GM21367 (cell line): ENCODE measurements at regions not wholly inside any gene's neighbourhood (a gene's known extent, or its start where the extent isn't known, plus 50 kb on each side); places are given as distances from the start of the nearest gene placed in this dataset.

Experiments
- ATAC-seq: cut with Tn5 transposase; IDR thresholded peaks from one replicate; pipeline ENCODE4 v1.9.1; 2021; ENCODE audit not compliant: unreplicated experiment

DNA sequence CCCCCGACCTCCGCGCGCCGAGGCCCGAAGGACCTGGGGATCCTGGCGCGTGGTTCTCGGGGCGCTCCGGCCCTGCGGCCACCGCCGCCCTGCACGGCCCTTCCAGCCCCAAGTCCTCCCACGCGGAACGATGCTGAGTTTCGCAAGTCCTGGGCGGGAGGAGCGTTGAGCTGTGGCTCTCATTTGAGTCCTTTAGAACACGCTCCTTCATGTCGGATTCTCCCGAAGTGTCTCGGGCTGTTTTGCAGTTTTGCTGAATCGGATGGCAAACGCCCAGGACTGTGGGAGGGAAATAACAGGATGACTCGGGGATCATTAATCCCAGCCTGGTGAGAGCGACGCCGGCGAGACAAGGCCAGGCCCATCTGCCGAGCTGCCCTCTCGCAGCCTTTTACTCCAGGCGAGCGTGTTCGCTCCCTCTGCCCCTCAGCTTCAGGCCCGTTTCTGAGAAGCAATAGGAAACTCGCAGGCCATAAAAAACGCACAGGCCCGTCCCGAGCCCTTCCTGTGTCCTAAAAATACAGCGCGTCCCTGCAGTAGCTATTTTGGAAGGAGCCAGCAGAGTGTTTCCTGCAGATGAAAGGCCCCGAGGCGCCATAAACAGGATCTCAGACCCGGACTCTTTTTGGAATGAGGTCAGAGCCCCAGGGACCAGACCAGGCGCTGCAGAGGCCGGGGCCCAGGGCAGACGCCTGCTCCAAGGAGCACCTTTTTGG is 153.5 kb downstream of the DLL1 start:
- ATAC-seq: no peak

DNA sequence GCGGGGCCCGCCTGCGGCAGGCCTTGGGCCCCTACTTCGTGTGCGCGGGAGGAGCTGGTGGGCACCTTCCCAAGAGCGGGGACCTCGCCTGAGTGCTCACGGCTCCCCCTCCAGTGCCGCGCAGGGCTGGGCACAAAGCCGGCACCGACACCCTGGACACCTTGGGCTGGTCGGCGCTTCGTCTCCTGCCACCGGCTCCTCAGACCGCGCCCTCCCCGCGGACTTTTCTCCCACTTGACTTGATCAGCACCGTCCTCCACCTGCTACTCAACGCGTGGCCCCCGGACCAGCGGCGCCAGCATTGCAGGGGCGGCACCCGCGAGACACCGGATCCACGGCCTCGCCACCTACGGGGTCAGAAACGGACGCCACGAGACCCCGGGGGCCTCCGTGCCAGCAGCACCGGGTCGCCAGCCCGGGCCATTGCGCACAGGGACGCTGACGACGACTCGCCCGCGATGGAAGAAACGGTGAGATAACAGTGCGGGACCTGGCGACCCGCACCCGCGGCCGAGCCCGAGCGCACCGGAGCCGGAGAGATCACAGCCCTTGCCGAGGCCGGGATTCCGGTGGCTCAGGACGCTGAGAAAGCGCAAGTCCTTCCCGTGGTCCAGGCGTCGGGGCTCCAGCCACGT is 154.2 kb downstream of the DLL1 start:
- ATAC-seq: no peak

DNA sequence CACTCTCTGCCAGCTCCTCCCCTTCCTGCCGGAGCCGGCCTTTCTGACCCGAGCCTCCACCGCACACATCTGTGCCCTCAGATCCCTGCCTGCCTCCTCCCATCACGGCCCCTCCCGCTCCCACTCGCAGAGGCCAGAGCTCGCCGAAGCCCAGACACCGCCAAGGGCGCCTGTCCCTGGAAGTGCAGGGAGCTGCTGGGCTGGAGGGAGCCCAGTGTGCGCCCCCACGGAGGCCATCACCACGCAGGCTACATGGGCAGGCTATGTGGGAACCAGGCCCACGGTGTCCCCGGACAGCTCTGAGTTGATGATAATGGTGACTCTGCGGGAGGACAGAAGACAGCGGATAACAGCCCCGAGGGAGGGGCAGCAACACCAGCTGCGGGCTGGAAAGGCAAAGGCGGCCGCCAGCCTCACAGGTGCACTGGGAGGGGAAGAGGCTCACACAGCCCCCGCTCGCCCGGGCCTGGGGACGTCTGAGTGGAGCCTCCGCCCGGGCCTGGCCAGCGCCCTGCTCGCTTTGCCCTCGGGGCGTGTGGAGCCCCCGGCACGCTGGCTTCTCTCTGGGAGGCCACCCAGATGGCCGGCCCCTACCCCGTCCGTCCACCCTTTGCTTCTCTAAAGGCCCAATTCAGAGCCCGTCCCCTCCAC is 154.9 kb downstream of the DLL1 start:
- ATAC-seq: no peak

DNA sequence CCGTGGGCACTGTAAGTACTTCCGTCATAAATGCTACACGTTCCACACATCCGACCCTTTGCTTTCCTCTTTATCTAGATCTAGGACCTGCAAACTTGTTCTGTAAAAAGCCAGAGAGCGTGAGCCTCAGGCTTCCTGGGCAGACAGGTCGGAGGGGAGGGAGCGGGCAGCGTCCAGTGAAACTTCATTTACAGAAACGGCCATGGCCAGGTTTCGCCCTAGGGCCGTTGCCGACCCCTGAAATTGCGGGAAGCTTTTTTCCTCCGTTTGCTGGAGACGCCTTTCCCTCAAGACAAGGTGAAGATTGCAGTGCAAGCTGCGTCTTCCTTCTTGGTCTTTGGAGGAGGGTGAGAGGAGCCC is 155.4 kb downstream of the DLL1 start:
- no peak for ATAC-seq

DNA sequence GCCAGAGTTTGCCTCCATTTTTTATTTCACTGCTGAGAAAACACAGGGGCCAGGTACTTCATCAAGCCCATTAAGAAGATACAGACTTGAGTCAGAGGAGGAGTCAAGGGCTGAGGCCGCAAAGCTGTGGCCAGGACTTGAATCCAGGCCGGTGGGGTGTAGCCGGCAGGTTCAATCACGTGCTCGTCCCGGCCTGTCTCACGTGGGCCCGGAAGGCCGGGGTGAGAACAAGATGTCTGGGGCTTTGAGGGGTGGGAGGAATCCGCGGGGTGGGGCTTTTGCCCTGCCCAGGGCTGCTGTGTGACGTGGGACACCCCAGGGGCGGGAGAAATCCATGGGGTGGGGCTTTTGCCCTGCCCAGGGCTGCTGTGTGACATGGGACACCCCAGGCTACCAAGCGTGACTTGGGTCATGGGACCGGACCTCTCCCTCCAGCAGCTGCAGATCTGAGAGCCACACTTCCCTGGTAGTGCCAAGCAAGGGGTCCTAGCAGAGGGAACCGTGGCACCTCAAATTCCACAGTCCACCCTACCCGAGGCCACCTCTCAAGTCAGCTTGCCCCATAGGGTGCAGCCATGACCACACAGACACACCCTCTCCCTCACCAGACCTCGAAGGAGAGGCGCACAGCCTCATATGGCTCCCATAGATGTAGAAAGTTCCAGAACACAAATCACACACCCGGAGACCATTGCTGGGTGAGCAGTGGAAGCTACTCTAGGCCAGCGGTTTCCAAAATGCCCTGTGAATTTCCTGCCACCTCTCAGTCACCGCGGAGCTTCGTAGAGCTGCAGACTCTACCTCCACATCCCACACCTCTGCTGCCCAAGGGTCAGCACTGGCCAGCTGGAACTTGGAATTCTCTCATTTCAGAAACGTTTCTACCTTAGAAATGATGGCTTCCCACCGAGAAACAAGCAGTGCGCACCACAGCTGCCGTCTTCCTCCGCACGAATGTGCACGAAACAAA is 156.1 kb downstream of the DLL1 start:
- no peak for ATAC-seq

DNA sequence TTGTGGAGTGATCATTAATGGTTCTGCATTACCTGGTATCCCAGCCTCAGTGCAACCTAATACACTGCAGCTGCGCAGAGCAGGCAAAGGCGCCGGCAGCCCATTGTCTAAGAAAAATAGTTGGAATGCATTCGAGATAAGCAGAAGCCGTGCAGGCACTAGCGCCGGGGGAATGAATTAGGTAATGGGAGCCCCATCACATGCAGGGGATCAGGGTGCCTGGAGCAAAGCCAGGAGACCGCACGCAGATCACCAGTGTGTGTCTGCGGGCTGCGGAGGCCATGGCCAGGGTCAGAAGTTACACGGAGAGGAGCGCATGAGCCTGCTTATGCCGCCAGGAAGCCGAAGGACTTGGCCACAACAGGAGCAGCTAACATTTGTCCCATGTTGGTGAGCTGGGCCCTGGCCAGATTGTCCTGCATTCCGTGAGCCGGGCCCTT is 156.8 kb downstream of the DLL1 start:
- ATAC-seq: no peak

DNA sequence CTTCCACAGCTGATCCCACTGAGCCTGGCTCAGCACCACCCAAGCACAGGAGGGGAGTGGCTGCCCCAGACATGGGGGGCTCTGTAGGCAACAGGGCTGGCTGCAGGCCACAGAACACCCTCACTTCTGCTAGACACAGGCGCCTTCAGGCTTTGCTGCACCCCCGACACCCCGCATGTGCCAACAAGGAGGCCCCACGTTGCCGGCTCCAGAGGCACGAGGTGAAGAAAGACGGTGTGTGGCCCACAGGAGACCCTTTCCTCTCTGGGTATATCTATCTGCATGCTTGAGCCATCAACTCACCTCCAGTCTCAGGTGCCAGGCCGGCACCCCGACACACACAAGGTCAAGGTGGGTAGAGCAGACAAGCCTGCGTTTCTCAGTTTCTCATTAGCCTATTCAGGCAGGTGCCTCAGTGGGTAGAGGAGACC is 158.3 kb downstream of the DLL1 start:
- ATAC-seq: no peak

DNA sequence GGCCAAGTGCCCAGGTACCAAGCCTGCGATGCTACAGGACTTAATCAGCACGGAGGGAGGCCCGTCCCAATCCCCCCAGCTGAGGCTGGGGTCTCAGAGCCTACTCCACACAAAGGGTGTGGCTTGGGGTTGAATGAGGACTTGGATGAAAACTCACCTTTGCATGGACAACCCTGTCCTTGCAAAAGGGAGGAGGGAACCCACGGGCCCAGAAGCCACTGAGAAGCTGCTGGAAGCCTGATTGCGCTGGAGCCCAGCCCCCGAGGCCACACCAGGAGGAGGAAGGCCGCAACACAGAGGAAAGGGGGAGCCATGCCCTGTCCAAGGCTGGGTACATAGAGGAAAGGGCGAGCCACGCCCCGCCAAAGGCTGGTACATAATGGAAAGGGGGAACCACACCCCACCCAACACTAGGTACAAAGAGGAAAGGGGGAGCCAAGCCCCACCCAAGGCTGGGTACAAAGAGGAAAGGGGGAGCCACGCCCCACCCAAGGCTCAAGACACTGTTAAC is 158.8 kb downstream of the DLL1 start:
- no peak for ATAC-seq

DNA sequence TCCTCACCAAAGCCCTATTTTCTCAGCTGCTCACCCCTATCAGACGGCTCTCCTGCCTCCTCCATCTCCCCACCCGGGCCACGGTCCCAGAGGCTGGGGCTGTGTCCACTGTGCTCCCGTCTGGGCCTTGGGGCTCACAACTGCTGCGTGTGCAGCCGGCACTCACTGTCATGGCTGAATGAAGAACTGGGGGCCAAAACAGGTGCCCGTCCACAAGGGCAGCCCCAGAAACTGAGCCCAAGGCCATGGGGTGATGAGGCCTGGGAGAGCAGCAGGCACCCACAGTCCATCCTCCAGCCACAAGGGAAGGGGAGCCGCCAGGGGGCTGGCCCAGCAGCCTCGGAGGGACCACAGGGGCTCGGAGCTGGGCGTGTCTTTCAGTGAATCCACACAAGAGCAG is 159.5 kb downstream of the DLL1 start:
- no peak for ATAC-seq

DNA sequence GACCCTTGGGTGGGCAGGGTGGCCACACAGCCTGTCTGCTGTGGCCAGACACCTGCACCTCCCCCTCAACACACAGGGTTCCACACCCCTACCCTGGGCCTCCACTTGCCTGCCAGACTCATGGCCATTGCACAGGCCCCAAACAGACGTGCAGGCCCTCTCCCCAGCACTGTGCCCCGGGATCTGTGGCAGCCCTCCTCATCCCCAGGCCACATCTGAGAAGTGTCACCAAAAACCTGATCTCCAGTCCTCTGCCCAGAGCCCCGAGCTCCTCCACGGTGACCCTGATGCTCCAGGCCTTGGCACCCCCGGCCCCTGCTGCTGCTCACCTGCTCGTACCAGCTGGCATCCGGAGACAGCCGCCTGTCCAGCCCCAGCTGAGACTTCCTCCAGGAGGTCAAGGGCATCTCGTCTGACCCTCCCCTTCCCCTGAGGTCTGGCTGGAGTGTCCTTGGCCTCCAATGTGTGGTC is 160.1 kb downstream of the DLL1 start:
- ATAC-seq: no peak

DNA sequence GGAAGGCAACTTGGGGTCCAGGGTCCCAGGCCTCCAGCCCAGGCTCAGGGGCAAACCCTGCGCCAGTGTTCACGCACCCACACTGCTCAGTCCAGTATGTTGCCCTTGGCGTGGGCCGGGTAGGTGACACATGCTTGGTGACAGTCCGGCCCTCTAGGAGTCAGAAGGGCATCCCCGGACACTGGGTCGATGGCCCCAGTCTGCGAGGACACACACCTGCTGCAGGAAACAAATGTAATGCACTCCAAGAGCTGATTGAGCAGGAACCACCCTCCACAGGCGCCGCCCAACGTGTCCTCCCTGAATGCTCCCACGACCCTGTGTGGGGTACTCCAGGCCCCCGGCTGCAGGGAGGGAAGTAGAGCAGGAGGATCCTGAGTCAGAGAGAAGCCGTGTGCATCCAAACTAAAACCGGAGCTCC is 160.7 kb downstream of the DLL1 start:
- ATAC-seq: no peak

DNA sequence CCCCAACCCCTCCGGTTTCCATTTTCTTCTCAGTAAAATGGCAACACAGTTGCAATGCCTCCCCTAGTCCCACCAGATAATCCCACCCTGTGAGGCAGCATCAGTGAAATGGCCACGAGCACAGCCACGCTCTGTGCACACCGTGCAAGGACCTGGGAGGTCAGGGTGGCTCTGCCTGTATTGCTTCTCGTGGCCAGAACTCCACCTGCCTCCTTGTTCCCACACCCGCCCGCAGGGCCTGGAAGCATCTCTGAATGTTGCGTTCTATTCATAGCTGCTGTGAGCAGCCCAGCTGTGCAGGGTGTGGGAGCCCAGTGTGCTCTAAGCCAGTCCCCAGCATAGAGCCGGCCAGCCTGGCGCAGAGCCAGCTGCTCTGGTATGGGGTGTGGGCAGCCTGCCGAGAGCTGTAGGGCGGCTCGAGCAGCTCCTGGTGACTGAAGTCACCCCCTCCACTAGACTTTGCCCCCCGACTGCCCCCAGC is 161.1 kb downstream of the DLL1 start:
- ATAC-seq: no peak

DNA sequence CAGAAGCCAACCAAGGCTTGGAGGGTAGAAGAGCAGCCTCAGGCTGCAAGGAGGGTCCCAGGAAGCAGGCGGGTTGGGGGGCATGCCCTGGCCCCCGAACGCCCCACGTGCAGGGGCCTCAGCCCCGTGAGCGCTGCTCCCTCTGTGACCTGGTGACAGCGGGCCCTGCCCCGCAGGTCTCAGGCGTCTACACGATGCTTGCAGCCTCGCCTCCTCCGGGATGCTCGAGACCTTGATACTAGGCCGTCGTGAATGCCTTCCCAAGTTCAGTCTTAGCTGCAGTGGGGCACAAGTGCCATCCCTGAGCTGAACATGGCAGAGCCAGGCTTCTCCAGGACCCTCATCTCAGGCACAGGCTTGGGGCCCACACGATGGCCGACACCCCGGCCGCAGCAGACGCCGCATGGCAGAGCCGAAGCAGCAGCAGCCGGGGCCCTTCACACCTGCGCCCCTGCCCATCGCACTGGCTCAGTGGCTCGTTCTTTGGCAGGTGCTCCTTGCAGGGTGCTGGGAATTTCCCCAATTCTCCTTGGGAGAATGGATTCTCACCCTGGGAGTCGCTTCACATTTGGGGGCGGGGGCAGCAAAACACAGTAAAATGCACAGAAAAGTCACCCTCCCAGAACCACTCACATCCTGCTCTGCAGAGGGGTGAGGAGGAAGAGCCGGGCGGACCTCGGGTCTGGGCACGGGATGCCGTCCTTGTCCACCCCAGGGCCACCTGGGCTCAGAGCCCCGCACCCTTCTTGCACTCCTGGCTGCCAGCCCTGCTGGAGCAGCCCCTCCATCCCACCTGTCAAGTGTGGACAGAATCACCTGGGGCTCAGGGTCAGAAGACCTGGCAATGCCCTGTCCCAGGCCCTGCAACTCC is 161.8 kb downstream of the DLL1 start:
- no peak for ATAC-seq

DNA sequence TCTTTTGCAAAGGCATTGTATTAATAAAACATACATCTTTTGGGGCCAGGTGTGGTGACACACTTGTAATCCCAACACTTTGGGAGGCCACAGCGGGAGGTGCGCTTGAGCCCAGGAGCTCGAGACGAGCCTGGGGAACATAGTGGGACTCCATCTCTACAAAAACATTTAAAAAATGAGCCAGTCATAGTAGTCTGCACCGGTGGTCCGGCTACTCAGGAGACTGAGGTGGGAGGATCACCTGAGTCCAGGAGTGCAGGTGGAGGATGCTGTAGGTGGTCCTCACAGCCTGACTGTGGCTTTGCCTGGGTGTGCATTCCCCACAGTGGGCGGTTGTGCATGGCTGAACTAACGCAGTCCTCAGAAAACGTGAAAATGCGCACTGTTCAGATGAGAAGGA is 162.5 kb downstream of the DLL1 start:
- ATAC-seq: no peak

DNA sequence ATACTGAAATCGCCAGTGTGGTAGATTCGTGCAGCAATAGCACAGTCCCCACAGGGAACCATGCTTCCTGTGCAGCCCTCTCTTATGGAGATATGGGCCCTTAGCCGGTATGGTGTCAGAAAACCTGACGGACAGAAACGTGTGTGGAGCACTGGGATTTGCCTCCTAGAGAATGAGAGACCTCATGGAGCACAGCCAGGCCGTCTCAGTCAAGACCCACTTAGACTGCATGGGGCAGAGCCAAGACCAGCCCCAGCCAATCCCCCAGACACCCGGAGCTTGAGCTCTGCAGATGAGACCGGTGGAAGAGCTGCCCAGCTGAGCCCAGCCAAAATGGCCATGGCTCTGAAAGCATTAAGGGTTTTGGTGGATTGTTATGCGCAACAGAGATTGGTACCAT is 163.7 kb downstream of the DLL1 start:
- no peak for ATAC-seq

DNA sequence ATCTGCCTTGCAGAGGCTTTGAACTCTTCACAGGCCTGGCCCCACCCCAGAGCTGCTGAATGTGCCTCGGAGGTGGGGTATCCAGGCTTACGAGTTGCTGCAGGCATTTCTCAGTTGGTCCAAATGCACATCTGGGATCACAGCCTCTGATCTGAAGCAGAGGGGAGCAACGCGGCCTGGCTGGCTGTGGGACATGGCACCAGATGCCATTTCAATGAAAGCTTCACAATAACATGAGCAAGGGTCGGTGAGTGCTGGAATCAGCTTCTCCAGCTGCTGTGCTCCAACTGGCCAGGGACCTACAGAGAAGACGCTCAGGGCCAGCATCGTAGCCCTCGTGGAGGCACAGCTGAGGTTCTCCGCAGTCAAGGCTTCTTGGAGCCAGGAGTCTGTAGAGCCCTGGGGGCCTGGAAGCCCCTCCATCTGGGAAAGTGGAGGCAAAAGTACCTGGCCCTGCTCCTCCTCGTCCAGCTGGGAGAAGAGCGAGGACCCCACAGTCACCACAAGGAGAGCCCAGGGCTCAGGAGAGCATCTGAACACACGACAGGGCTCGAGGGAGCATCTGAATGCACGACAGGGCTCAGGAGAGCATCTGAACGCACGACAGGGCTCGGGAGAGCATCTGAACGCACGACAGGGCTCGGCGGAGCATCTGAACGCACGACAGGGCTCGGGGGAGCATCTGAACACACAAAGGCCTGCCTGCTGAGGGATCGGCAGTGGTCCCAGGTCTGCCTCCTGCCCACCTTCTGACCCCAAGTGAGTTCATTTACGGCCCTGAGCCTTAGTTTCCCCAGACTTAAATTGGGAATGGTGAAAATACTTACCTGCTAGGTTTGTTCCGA is 165.2 kb downstream of the DLL1 start:
- no peak for ATAC-seq

DNA sequence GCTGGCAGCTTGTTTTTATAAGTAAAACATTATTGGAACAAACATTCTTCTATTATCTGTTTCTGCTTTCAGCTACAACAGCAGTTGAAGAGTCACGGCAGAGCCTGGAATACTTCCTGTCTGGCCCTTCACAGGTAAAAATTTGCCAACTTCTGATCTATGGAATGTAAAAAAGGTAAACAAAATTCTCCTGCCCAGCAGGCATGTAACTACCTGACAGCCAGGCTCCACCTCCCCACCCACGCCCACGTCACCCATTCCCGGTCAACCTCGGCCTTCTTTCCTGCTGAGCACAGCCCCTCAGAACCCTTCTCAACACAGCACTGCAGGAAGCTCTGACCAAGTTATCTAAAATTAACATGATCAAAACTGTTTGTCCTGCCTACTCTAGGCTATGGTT is 166.0 kb downstream of the DLL1 start:
- ATAC-seq: no peak

DNA sequence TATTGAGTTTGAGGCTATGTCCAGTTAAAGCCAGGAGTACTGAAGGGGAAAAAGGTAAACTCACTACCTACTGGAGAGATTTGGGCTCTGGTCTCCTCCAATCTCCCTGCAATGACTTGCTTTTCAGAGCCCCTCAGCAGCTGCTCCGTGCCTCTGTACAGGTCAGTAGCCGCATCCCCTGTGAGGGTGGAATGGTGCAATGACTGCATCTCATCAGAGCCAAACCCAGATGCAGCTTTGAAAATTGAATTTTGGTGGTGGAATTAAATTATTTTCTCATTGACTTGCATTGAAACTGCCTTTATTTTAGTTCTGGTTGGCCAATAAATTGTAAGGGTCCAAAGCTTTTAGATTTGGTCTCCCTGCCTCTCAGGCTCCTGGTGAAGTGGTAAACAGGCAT is 166.7 kb downstream of the DLL1 start:
- no peak for ATAC-seq

DNA sequence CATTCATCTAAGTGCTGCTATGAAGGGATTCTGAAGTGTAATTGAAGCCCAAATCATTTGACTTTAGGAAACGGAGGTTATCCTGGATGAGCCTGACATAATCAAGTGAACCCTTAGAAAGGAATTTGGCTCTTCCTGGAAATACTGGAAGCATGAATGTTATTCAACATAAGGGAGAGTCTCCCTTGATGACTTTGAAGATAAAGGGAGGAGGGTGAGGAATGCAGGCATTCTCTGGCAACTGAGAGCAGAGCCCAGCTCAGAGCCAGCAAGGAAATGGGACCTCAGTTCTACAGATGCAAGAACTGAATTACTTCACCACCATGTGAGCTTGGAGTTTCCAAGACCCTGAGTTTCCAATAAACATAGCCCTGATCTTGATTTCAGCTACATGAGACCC is 168.2 kb downstream of the DLL1 start:
- ATAC-seq: no peak
